ENCODE measurements at regions not wholly inside any gene's neighbourhood (a gene's known extent, or its start where the extent isn't known, plus 50 kb on each side); places are given as distances from the start of the nearest gene placed in this dataset.

GRCh38 chr13:34863360-34864135 is 78.5 kb upstream of the NBEA start:
- no peak for DNase-seq
- TF ChIP-seq POLR2A (IDR thresholded peaks at IDR 0.05; ENCODE audit: low read length) = no peak
- no peak for TF ChIP-seq GATA1 (IDR thresholded peaks at IDR 0.05; ENCODE audit: low read depth, low read length)

GRCh38 chr13:34864671-34865070 is 77.4 kb upstream of the NBEA start:
- DNase-seq = no peak
- TF ChIP-seq POLR2A (IDR thresholded peaks at IDR 0.05; ENCODE audit: low read length) (no peak), GATA1 (IDR thresholded peaks at IDR 0.05; ENCODE audit: low read depth, low read length) (no peak)

- DNase-seq = no peak
- TF ChIP-seq POLR2A (IDR thresholded peaks at IDR 0.05; ENCODE audit: low read length) = no peak
- no peak for TF ChIP-seq GATA1 (IDR thresholded peaks at IDR 0.05; ENCODE audit: low read depth, low read length)
Measured at GRCh38 chr13:34867590-34867989, 74.5 kb upstream of the NBEA start.

- no peak for DNase-seq
- TF ChIP-seq GATA1 (IDR thresholded peaks at IDR 0.05; ENCODE audit: low read depth, low read length) (no peak), POLR2A (IDR thresholded peaks at IDR 0.05; ENCODE audit: low read length) (no peak)
Measured at GRCh38 chr13:34868733-34869132, 73.3 kb upstream of the NBEA start.

GRCh38 chr13:34869696-34870095 is 72.4 kb upstream of the NBEA start:
- DNase-seq = no peak
- no peak for TF ChIP-seq GATA1 (IDR thresholded peaks at IDR 0.05; ENCODE audit: low read depth, low read length)
- no peak for TF ChIP-seq POLR2A (IDR thresholded peaks at IDR 0.05; ENCODE audit: low read length)

GRCh38 chr13:34878329-34878728 is 63.7 kb upstream of the NBEA start:
- DNase-seq = no peak
- no peak for TF ChIP-seq GATA1 (IDR thresholded peaks at IDR 0.05; ENCODE audit: low read depth, low read length)
- TF ChIP-seq POLR2A (IDR thresholded peaks at IDR 0.05; ENCODE audit: low read length) = no peak

- no peak for TF ChIP-seq GATA1 (IDR thresholded peaks at IDR 0.05; ENCODE audit: low read depth, low read length)
- TF ChIP-seq POLR2A (IDR thresholded peaks at IDR 0.05; ENCODE audit: low read length) = no peak
- DNase-seq = no peak
Measured at GRCh38 chr13:34879851-34880250, 62.2 kb upstream of the NBEA start.

- TF ChIP-seq POLR2A (IDR thresholded peaks at IDR 0.05; ENCODE audit: low read length) = no peak
- TF ChIP-seq GATA1 (IDR thresholded peaks at IDR 0.05; ENCODE audit: low read depth, low read length) = no peak
- no peak for DNase-seq
Measured at GRCh38 chr13:34881494-34881893, 60.6 kb upstream of the NBEA start.

GRCh38 chr13:34883396-34883795 is 58.7 kb upstream of the NBEA start:
- no peak for DNase-seq
- TF ChIP-seq GATA1 (IDR thresholded peaks at IDR 0.05; ENCODE audit: low read depth, low read length) (no peak), POLR2A (IDR thresholded peaks at IDR 0.05; ENCODE audit: low read length) (no peak)

GRCh38 chr13:34884366-34884765 is 57.7 kb upstream of the NBEA start:
- TF ChIP-seq GATA1 (IDR thresholded peaks at IDR 0.05; ENCODE audit: low read depth, low read length) (no peak), POLR2A (IDR thresholded peaks at IDR 0.05; ENCODE audit: low read length) (no peak)
- DNase-seq = no peak

GRCh38 chr13:34886121-34886875 is 55.8 kb upstream of the NBEA start:
- TF ChIP-seq GATA1 (IDR thresholded peaks at IDR 0.05; ENCODE audit: low read depth, low read length) (no peak), POLR2A (IDR thresholded peaks at IDR 0.05; ENCODE audit: low read length) (no peak)
- no peak for DNase-seq

GRCh38 chr13:34886987-34887386 is 55.1 kb upstream of the NBEA start:
- TF ChIP-seq GATA1 (IDR thresholded peaks at IDR 0.05; ENCODE audit: low read depth, low read length) (no peak), POLR2A (IDR thresholded peaks at IDR 0.05; ENCODE audit: low read length) (no peak)
- no peak for DNase-seq

Measured in erythroblast (primary cell).